H9 (cell line): ENCODE measurements at regions not wholly inside any gene's neighbourhood (a gene's known extent, or its start where the extent isn't known, plus 50 kb on each side); places are given as distances from the start of the nearest gene placed in this dataset.

Experiments
- DNase-seq: peaks from one replicate; pipeline ENCODE4 v3.0.0-alpha.2; 2017
- H2AFZ ChIP-seq: one replicate; pipeline ENCODE4 v1.6.1; 2013; ENCODE audit warnings: mild to moderate bottlenecking, low read length, control low read depth, moderate library complexity
- H2AK5ac ChIP-seq: 2 replicates; pipeline ENCODE4 v1.6.1; 2013; ENCODE audit warnings: low read length, control low read depth, mixed read lengths; ENCODE audit not compliant: insufficient read length
- H2BK120ac ChIP-seq: one replicate; pipeline ENCODE4 v1.6.1; 2013; ENCODE audit warnings: low read depth, mild to moderate bottlenecking, low read length, control low read depth, inconsistent platforms; ENCODE audit not compliant: poor library complexity, severe bottlenecking
- H2BK12ac ChIP-seq: 2 replicates; pipeline ENCODE4 v1.6.1; 2013; ENCODE audit warnings: low read length, control low read depth, mixed read lengths, low read depth; ENCODE audit not compliant: insufficient read length
- H2BK15ac ChIP-seq: 2 replicates; pipeline ENCODE4 v1.6.1; 2013; ENCODE audit warnings: low read depth, low read length, control low read depth
- H2BK20ac ChIP-seq: one replicate; pipeline ENCODE4 v1.6.1; 2013; ENCODE audit warnings: low read depth, mild to moderate bottlenecking, low read length, control low read depth, inconsistent platforms; ENCODE audit not compliant: poor library complexity, severe bottlenecking
- H2BK5ac ChIP-seq: 2 replicates; pipeline ENCODE4 v1.6.1; 2013; ENCODE audit warnings: low read length, control low read depth, mixed read lengths; ENCODE audit not compliant: insufficient read length
- H3K14ac ChIP-seq: 2 replicates; pipeline ENCODE4 v1.6.1; 2013; ENCODE audit warnings: low read length, control low read depth; ENCODE audit not compliant: insufficient read depth
- H3K18ac ChIP-seq: 2 replicates; pipeline ENCODE4 v1.6.1; 2013; ENCODE audit warnings: low read depth, mild to moderate bottlenecking, mixed read lengths, low read length, control low read depth; ENCODE audit not compliant: insufficient read length
- H3K23ac ChIP-seq: 2 replicates; pipeline ENCODE4 v1.6.1; 2013; ENCODE audit warnings: low read length, control low read depth, mixed read lengths, low read depth; ENCODE audit not compliant: insufficient read length
- H3K23me2 ChIP-seq: 2 replicates; pipeline ENCODE4 v1.6.1; 2013; ENCODE audit warnings: low read depth, mild to moderate bottlenecking, mixed read lengths, low read length, control low read depth; ENCODE audit not compliant: insufficient read length, poor library complexity, severe bottlenecking
- H3K27ac ChIP-seq: 2 replicates; pipeline ENCODE4 v1.5.1; 2013; ENCODE audit warnings: low read length, control low read depth, mixed read lengths, low read depth; ENCODE audit not compliant: insufficient read length
- H3K27me3 ChIP-seq: 2 replicates; pipeline ENCODE4 v1.6.1; 2013; ENCODE audit warnings: low read length, control low read depth, inconsistent platforms; ENCODE audit not compliant: insufficient read depth
- H3K4ac ChIP-seq: 2 replicates; pipeline ENCODE4 v1.6.1; 2013; ENCODE audit warnings: low read depth, mild to moderate bottlenecking, control low read depth, inconsistent platforms, low read length, moderate library complexity
- H3K4me1 ChIP-seq: 2 replicates; pipeline ENCODE4 v1.6.1; 2013; ENCODE audit warnings: low read length, control low read depth, inconsistent platforms; ENCODE audit not compliant: insufficient read depth
- H3K4me2 ChIP-seq: 2 replicates; pipeline ENCODE4 v1.6.1; 2013; ENCODE audit warnings: low read length, control low read depth, mixed read lengths; ENCODE audit not compliant: insufficient read length, insufficient read depth
- H3K56ac ChIP-seq: 2 replicates; pipeline ENCODE4 v1.6.1; 2013; ENCODE audit warnings: low read depth, mild to moderate bottlenecking, mixed read lengths, low read length, control low read depth; ENCODE audit not compliant: insufficient read length
- H3K79me1 ChIP-seq: 2 replicates; pipeline ENCODE4 v1.6.1; 2013; ENCODE audit warnings: low read depth, mild to moderate bottlenecking, moderate library complexity, low read length, control low read depth, inconsistent platforms; ENCODE audit not compliant: insufficient read depth, poor library complexity, severe bottlenecking
- H3K79me2 ChIP-seq: 2 replicates; pipeline ENCODE4 v1.6.1; 2013; ENCODE audit warnings: low read length, control low read depth, inconsistent platforms; ENCODE audit not compliant: insufficient read depth
- H3K9ac ChIP-seq: 2 replicates; pipeline ENCODE4 v1.6.1; 2013; ENCODE audit warnings: low read length, control low read depth, mixed read lengths; ENCODE audit not compliant: insufficient read length; ENCODE audit errors: extremely low read depth
- H3K9me3 ChIP-seq: one replicate; pipeline ENCODE4 v1.6.1; 2013; ENCODE audit warnings: low read depth, low read length, inconsistent platforms; ENCODE audit not compliant: control insufficient read depth
- H3T11ph ChIP-seq: one replicate; pipeline ENCODE4 v1.6.1; 2013; ENCODE audit warnings: mild to moderate bottlenecking, low read length, control low read depth, inconsistent platforms
- H4K20me1 ChIP-seq: one replicate; pipeline ENCODE4 v1.6.1; 2013; ENCODE audit not compliant: control insufficient read depth, insufficient read length, insufficient read depth
- H4K5ac ChIP-seq: 2 replicates; pipeline ENCODE4 v1.6.1; 2013; ENCODE audit warnings: low read depth, mild to moderate bottlenecking, mixed read lengths, low read length, control low read depth; ENCODE audit not compliant: insufficient read length
- H4K8ac ChIP-seq: replicated peaks from 2 replicates; pipeline ENCODE4 v1.6.1; 2013; ENCODE audit warnings: low read length, control low read depth, mixed read lengths, low read depth; ENCODE audit not compliant: insufficient read length
- H4K91ac ChIP-seq: 2 replicates; pipeline ENCODE4 v1.6.1; 2013; ENCODE audit warnings: low read depth, mild to moderate bottlenecking, moderate library complexity, mixed read lengths, low read length, control low read depth; ENCODE audit not compliant: insufficient read length
- H3K27ac Mint-ChIP-seq, 3 experiments: 2 replicates in 2 of 3; 3 replicates in 1 of 3; pipeline ENCODE4 v1.8.0; 2020 to 2021; ENCODE audit warnings: mixed read lengths in 3 of 3, mild to moderate bottlenecking in 1 of 3, moderate library complexity in 1 of 3
- H3K27me3 Mint-ChIP-seq: 2 replicates; pipeline ENCODE4 v1.8.0; 2021; ENCODE audit warnings: low read depth, mild to moderate bottlenecking, moderate library complexity, mixed read lengths
- H3K36me3 Mint-ChIP-seq, 3 experiments: 2 replicates in 2 of 3; 3 replicates in 1 of 3; pipeline ENCODE4 v1.8.0; 2020 to 2021; ENCODE audit warnings: low read depth in 3 of 3, mixed read lengths in 3 of 3; ENCODE audit not compliant: insufficient read depth in 1 of 3
- H3K4me1 Mint-ChIP-seq, 2 experiments: 2 replicates each; pipeline ENCODE4 v1.8.0; 2020; ENCODE audit warnings: mixed read lengths in 2 of 2
- H3K4me3 Mint-ChIP-seq, 2 experiments: 2 replicates in 1 of 2; 3 replicates in 1 of 2; pipeline ENCODE4 v1.8.0; 2020 to 2021; ENCODE audit warnings: mild to moderate bottlenecking in 2 of 2, mixed read lengths in 2 of 2, moderate library complexity in 1 of 2
- H3K9me3 Mint-ChIP-seq, 2 experiments: 2 replicates in 1 of 2; 3 replicates in 1 of 2; pipeline ENCODE4 v1.8.0; 2020; ENCODE audit warnings: mild to moderate bottlenecking in 2 of 2, mixed read lengths in 2 of 2, moderate library complexity in 1 of 2
- WGBS: extraction: QIAGEN DNeasy Blood & Tissue Kit; methylation state at CpG from one replicate; pipeline ENCODE4 v1.1.7; 2013; ENCODE audit warnings: missing lambda C conversion rate, low lambda C conversion rate, mixed read lengths; ENCODE audit not compliant: insufficient read length; ENCODE audit errors: extremely low coverage; 5-methylcytosine and 5-hydroxymethylcytosine counted together
- TF ChIP-seq, protein P1 (sequence below): fragments of 200-600 bp; sonication (generic); conservative IDR thresholded peaks from 3 replicates; pipeline ENCODE4 v1.8.0; 2021; ENCODE audit warnings: antibody characterized with exemption, mild to moderate bottlenecking

DNA sequence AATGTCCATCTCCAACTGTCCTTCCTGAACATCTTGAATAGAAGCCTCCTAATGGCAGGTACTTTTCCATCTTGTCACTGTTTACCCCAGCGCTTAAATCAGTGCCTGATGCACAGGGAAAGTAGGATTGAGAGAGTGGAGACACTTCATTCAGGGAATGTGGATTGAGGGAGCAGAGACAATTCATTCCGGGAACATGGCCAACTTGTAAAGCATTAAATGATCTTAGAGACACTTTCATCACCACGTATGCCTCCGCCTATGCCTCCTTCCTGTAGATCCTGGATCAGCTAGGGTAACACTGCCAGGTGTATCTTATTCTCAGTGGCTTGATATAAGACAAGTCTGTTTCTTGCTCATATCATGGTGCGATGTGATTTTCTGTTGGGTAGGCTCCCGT is 67.6 kb upstream of the CSRP2 start:
- Mint-ChIP-seq H3K4me1 (no peaks in the 10 kb centered on the region), H3K9me3 (no peaks in the 10 kb centered on the region), H3K4me3 (no peak overlapping the region), H3K36me3 (no peaks in the 10 kb centered on the region), H3K27me3 (no peaks in the 10 kb centered on the region), H3K27ac (no peak overlapping the region)
- H3K27me3 ChIP-seq: no peaks in the 10 kb centered on the region
- no peak overlapping the region for H4K91ac ChIP-seq
- H4K8ac ChIP-seq: no peak overlapping the region
- H3K9ac ChIP-seq: no peak overlapping the region
- TF ChIP-seq, protein P1, sequence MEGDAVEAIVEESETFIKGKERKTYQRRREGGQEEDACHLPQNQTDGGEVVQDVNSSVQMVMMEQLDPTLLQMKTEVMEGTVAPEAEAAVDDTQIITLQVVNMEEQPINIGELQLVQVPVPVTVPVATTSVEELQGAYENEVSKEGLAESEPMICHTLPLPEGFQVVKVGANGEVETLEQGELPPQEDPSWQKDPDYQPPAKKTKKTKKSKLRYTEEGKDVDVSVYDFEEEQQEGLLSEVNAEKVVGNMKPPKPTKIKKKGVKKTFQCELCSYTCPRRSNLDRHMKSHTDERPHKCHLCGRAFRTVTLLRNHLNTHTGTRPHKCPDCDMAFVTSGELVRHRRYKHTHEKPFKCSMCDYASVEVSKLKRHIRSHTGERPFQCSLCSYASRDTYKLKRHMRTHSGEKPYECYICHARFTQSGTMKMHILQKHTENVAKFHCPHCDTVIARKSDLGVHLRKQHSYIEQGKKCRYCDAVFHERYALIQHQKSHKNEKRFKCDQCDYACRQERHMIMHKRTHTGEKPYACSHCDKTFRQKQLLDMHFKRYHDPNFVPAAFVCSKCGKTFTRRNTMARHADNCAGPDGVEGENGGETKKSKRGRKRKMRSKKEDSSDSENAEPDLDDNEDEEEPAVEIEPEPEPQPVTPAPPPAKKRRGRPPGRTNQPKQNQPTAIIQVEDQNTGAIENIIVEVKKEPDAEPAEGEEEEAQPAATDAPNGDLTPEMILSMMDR: no peak
- no peak for DNase-seq
- H2BK120ac ChIP-seq: no peak overlapping the region
- no peak overlapping the region for H3K23ac ChIP-seq
- H3K79me2 ChIP-seq: no peaks in the 10 kb centered on the region
- no peaks in the 10 kb centered on the region for H3K79me1 ChIP-seq
- no peak overlapping the region for H2AK5ac ChIP-seq
- WGBS: no CpG with 5 or more reads among the region's 6 CpGs
- H2BK15ac ChIP-seq: no peak overlapping the region
- no peak overlapping the region for H2BK5ac ChIP-seq
- no peak overlapping the region for H3K4ac ChIP-seq
- H4K5ac ChIP-seq: no peak overlapping the region
- H3K23me2 ChIP-seq: no peaks in the 10 kb centered on the region
- no peak overlapping the region for H2BK12ac ChIP-seq
- H3K14ac ChIP-seq: no peak overlapping the region
- H3T11ph ChIP-seq: no peak overlapping the region
- H3K4me1 ChIP-seq: no peaks in the 10 kb centered on the region
- no peak overlapping the region for H3K4me2 ChIP-seq
- no peak overlapping the region for H3K27ac ChIP-seq
- no peak overlapping the region for H3K56ac ChIP-seq
- H3K9me3 ChIP-seq: no peaks in the 10 kb centered on the region
- no peak overlapping the region for H2AFZ ChIP-seq
- H2BK20ac ChIP-seq: no peak overlapping the region
- H3K18ac ChIP-seq: no peak overlapping the region
- no peaks in the 10 kb centered on the region for H4K20me1 ChIP-seq
